Adrenal gland (tissue), 9 donors: ENCODE measurements at regions not wholly inside any gene's neighbourhood (a gene's known extent, or its start where the extent isn't known, plus 50 kb on each side); places are given as distances from the start of the nearest gene placed in this dataset.

ENCODE experiments used
- DNase-seq, 7 donors: peaks; one replicate each; pipeline ENCODE4 v3.0.0-alpha.2; 2019 to 2020
- H3K27ac ChIP-seq, 5 donors: fragments of 200-600 bp; sonication (generic) in 4 of 5; 1 replicate in 3 of 5; 2 replicates in 2 of 5; pipeline versions ENCODE4 v1.5.1 to v1.8.0; 2016 to 2020; ENCODE audit warnings: mild to moderate bottlenecking in 1 of 5
- H3K27me3 ChIP-seq: fragments of 200-600 bp; 2 replicates; pipeline ENCODE4 v1.8.0; 2021
- H3K36me3 ChIP-seq, 2 donors: fragments of 200-600 bp; replicated peaks in 1 of 2; 1 replicate in 1 of 2; 2 replicates in 1 of 2; pipeline versions ENCODE4 v1.5.1 to v1.8.0; 2018 to 2022
- H3K4me1 ChIP-seq, 2 donors: fragments of 200-600 bp; replicated peaks in 1 of 2; 1 replicate in 1 of 2; 2 replicates in 1 of 2; pipeline versions ENCODE4 v1.5.1 to v1.8.0; 2018 to 2021
- H3K4me3 ChIP-seq, 4 donors: fragments of 200-600 bp; sonication (generic) in 3 of 4; one replicate each; pipeline ENCODE4 v1.5.1; 2016 to 2018
- H3K9me3 ChIP-seq, 3 donors: fragments of 200-600 bp; sonication (generic) in 1 of 3; replicated peaks in 1 of 3; 1 replicate in 2 of 3; 2 replicates in 1 of 3; pipeline versions ENCODE4 v1.5.1 to v1.8.0; 2016 to 2021
- CTCF ChIP-seq, 6 experiments: fragments of 450-650 bp in 4 of 6; fragments of 200-600 bp in 2 of 6; sonication (generic) in 1 of 6; IDR thresholded peaks; 1 replicate in 5 of 6; 2 replicates in 1 of 6; pipeline versions ENCODE4 v1.5.1 to v1.8.0; 2016 to 2021; ENCODE audit warnings: antibody characterized with exemption in 6 of 6, mild to moderate bottlenecking in 2 of 6, moderate library complexity in 1 of 6
- POLR2A ChIP-seq, 2 donors: fragments of 450-650 bp; IDR thresholded peaks; one replicate each; pipeline ENCODE4 v1.6.1; 2017; ENCODE audit warnings: antibody characterized with exemption in 2 of 2, mild to moderate bottlenecking in 2 of 2, moderate library complexity in 1 of 2
- WGBS, 4 donors: extraction: QIAGEN DNeasy Blood & Tissue Kit in 2 of 4; methylation state at CpG; one replicate each; pipeline versions ENCODE4 v1.1.5 to v1.1.7; 2013 to 2017; 5-methylcytosine and 5-hydroxymethylcytosine counted together
- intact Hi-C, 2 donors: fragments of 100-400 bp; cut with DNase I; formaldehyde crosslinking; loops; one replicate each; pipeline versions ENCODE4 v1.14.1 to v1.15.0; 2022 to 2023
- donor health status: healthy with polysubstance abuse.
- donor health status: Bipolar disorder and iron deficiency.
- donor health status: DM: yes; HTN: yes; CAD: no.
- donor health status: DM: no; HTN: no; CAD: no.
- donor health status: DM: no; HTN: no; CAD: no.

GRCh38 chr15:91780387-91780786, 73.1 kb upstream of the SLCO3A1 start:
- H3K9me3 ChIP-seq, result no peaks in the 10 kb centered on the region
- no peak overlapping the region for H3K4me3 ChIP-seq
- no peak overlapping the region for H3K27ac ChIP-seq
- TF ChIP-seq CTCF (IDR thresholded peaks at IDR 0.05) (no peak), POLR2A (IDR thresholded peaks at IDR 0.05) (no peak)
- no peak for DNase-seq
- no peaks in the 10 kb centered on the region for H3K36me3 ChIP-seq
- no peaks in the 10 kb centered on the region for H3K27me3 ChIP-seq
- 83 to 91% (median 88%) methylated on average over 3 of the region's 3 CpGs for WGBS, 4 donors
- H3K4me1 ChIP-seq, result peaks cover 0 to 9% of the 10 kb centered on the region in 2 donors
- intact Hi-C loops, result no loop called here

- H3K36me3 ChIP-seq, result no peaks in the 10 kb centered on the region
- intact Hi-C loops, result no loop called here
- TF ChIP-seq CTCF (IDR thresholded peaks at IDR 0.05) (no peak), POLR2A (IDR thresholded peaks at IDR 0.05) (no peak)
- H3K4me3 ChIP-seq, result no peak overlapping the region
- H3K27ac ChIP-seq, result no peak overlapping the region
- H3K4me1 ChIP-seq, result peaks cover 0 to 9% of the 10 kb centered on the region in 2 donors
- peak in 3 of 7 donors; percentile 12 to 37 (median 24) for DNase-seq
- H3K27me3 ChIP-seq, result no peaks in the 10 kb centered on the region
- H3K9me3 ChIP-seq, result no peaks in the 10 kb centered on the region
- WGBS, 4 donors, result 35 to 51% (median 40%) methylated on average over 6 of the region's 6 CpGs
Measured at GRCh38 chr15:91782221-91782620, 71.3 kb upstream of the SLCO3A1 start.

GRCh38 chr15:91783008-91783407, 70.5 kb upstream of the SLCO3A1 start:
- DNase-seq, result no peak
- intact Hi-C loops, result no loop called here
- TF ChIP-seq POLR2A (IDR thresholded peaks at IDR 0.05) (no peak), CTCF (IDR thresholded peaks at IDR 0.05) (no peak)
- no peaks in the 10 kb centered on the region for H3K27me3 ChIP-seq
- WGBS, 4 donors, result 49 to 69% (median 60%) methylated on average over 3 of the region's 3 CpGs
- H3K4me1 ChIP-seq, result peaks cover 0 to 9% of the 10 kb centered on the region in 2 donors
- no peak overlapping the region for H3K27ac ChIP-seq
- no peaks in the 10 kb centered on the region for H3K9me3 ChIP-seq
- no peaks in the 10 kb centered on the region for H3K36me3 ChIP-seq
- H3K4me3 ChIP-seq, result no peak overlapping the region

GRCh38 chr15:91783451-91783850, 70.1 kb upstream of the SLCO3A1 start:
- intact Hi-C loops, result no loop called here
- TF ChIP-seq CTCF (IDR thresholded peaks at IDR 0.05), result no peak
- TF ChIP-seq POLR2A (IDR thresholded peaks at IDR 0.05), result no peak
- H3K4me3 ChIP-seq, result no peak overlapping the region
- H3K4me1 ChIP-seq, result peaks cover 0 to 9% of the 10 kb centered on the region in 2 donors
- no peaks in the 10 kb centered on the region for H3K9me3 ChIP-seq
- H3K36me3 ChIP-seq, result no peaks in the 10 kb centered on the region
- no peaks in the 10 kb centered on the region for H3K27me3 ChIP-seq
- DNase-seq, result no peak
- no peak overlapping the region for H3K27ac ChIP-seq
